Stimulated activated CD4-positive, alpha-beta T cell treated with anti-CD3 and anti-CD28 coated beads, Interleukin-15, amount 100 ng/mL, for 48 hours (primary cell): ENCODE measurements at regions not wholly inside any gene's neighbourhood (a gene's known extent, or its start where the extent isn't known, plus 50 kb on each side); places are given as distances from the start of the nearest gene placed in this dataset.
"Not testable (repeated sequence)": the region's sequence is repeated elsewhere in the genome, so short reads cannot be mapped to it uniquely, and the experiment has no call there.

Source experiments
- DNase-seq, 2 donors: peaks; one replicate each; pipeline ENCODE4 v3.0.0-alpha.2; 2020; ENCODE audit warnings: low read depth in 2 of 2

GRCh38 chr12:4191642-4192041, 81.9 kb upstream of the CCND2 start:
- DNase-seq, result no peak

- no peak for DNase-seq
Observed at GRCh38 chr12:4191149-4191548, 82.4 kb upstream of the CCND2 start.

GRCh38 chr12:4190366-4191063, 83.0 kb upstream of the CCND2 start:
- DNase-seq, result no peak

- DNase-seq, result no peak
Observed at GRCh38 chr12:4189721-4190120, 83.8 kb upstream of the CCND2 start.

GRCh38 chr12:4187916-4188315, 85.6 kb upstream of the CCND2 start:
- no peak for DNase-seq

GRCh38 chr12:4187315-4187714, 86.2 kb upstream of the CCND2 start:
- not testable (repeated sequence) for DNase-seq

GRCh38 chr12:4178424-4179170, 95.0 kb upstream of the CCND2 start:
- DNase-seq, result no peak

GRCh38 chr12:4177262-4177661, 96.3 kb upstream of the CCND2 start:
- no peak for DNase-seq

- no peak for DNase-seq
Observed at GRCh38 chr12:4176168-4176567, 97.4 kb upstream of the CCND2 start.

GRCh38 chr12:4174417-4174816, 99.1 kb upstream of the CCND2 start:
- DNase-seq, result no peak

GRCh38 chr12:4172999-4173398, 100.6 kb upstream of the CCND2 start:
- DNase-seq, result no peak

- DNase-seq, result no peak
Observed at GRCh38 chr12:4171742-4172141, 101.8 kb upstream of the CCND2 start.

- DNase-seq, result peak in 1 of 2 donors; percentile 39
Observed at GRCh38 chr12:4169959-4170358, 103.6 kb upstream of the CCND2 start.

- no peak for DNase-seq
Observed at GRCh38 chr12:4169531-4169930, 104.0 kb upstream of the CCND2 start.

GRCh38 chr12:4168036-4168435, 105.5 kb upstream of the CCND2 start:
- DNase-seq, result no peak

GRCh38 chr12:4164559-4165558, 108.7 kb upstream of the CCND2 start:
- DNase-seq, result peak in 1 of 2 donors; percentile 44

- no peak for DNase-seq
Observed at GRCh38 chr12:4164188-4164558, 109.4 kb upstream of the CCND2 start.

GRCh38 chr12:4161718-4162117, 111.8 kb upstream of the CCND2 start:
- no peak for DNase-seq

GRCh38 chr12:4160314-4161040, 113.1 kb upstream of the CCND2 start:
- DNase-seq, result no peak

GRCh38 chr12:4159851-4160250, 113.7 kb upstream of the CCND2 start:
- no peak for DNase-seq

- no peak for DNase-seq
Observed at GRCh38 chr12:4158306-4158705, 115.3 kb upstream of the CCND2 start.

GRCh38 chr12:4157122-4157521, 116.4 kb upstream of the CCND2 start:
- DNase-seq, result no peak
